PC-3 (cell line): ENCODE measurements at regions not wholly inside any gene's neighbourhood (a gene's known extent, or its start where the extent isn't known, plus 50 kb on each side); places are given as distances from the start of the nearest gene placed in this dataset.

ENCODE experiments used
- CTCF ChIP-seq: fragments of 300-600 bp; sonication (generic); conservative IDR thresholded peaks from 2 replicates; pipeline ENCODE4 v1.5.1; 2017; ENCODE audit warnings: antibody characterized with exemption, low read depth, mild to moderate bottlenecking, low read length
- EZH2 ChIP-seq: fragments of 300-600 bp; sonication (generic); IDR thresholded peaks from one replicate; pipeline ENCODE4 v1.6.1; 2017; ENCODE audit warnings: antibody characterized with exemption, mild to moderate bottlenecking, low read length; ENCODE audit not compliant: unreplicated experiment
- EZH2phosphoT487 ChIP-seq: fragments of 300-600 bp; sonication (generic); IDR thresholded peaks from 2 replicates; pipeline ENCODE4 v1.6.1; 2018; ENCODE audit warnings: mild to moderate bottlenecking, antibody characterized with exemption, low read length, borderline replicate concordance

- TF ChIP-seq CTCF (no peak), EZH2 (no peak), EZH2phosphoT487 (no peak)
Measured at GRCh38 chr5:117496801-117497200, 922.2 kb upstream of the SEMA6A start.
